HepG2 (cell line): ENCODE measurements at regions not wholly inside any gene's neighbourhood (a gene's known extent, or its start where the extent isn't known, plus 50 kb on each side); places are given as distances from the start of the nearest gene placed in this dataset.
A peak's percentile ranks its signal among the peaks of the same experiment; 100 is the strongest.

Source experiments
- IKZF4 ChIP-seq: sonication (generic); formaldehyde crosslinking; IDR thresholded peaks from 2 replicates; pipeline ENCODE4 v1.5.1; 2020; ENCODE audit warnings: borderline replicate concordance, mild to moderate bottlenecking, low read depth, missing genetic modification reagents; ENCODE audit errors: not compliant biosample characterization
- MAZ ChIP-seq, 2 experiments: sonication (generic) in 1 of 2; formaldehyde crosslinking in 1 of 2; IDR thresholded peaks; 2 replicates each; pipeline versions ENCODE4 v1.5.0 to v1.6.1; 2012 to 2020; ENCODE audit warnings: low read depth in 2 of 2, mild to moderate bottlenecking in 2 of 2, borderline replicate concordance in 1 of 2, improper control_type of control experiment in 1 of 2, low read length in 1 of 2, missing genetic modification reagents in 1 of 2, moderate library complexity in 1 of 2
- SMAD3 ChIP-seq: sonication (generic); formaldehyde crosslinking; IDR thresholded peaks from 2 replicates; pipeline ENCODE4 v1.4.0; 2020; ENCODE audit warnings: missing genetic modification reagents
- ZBTB20 ChIP-seq: sonication (generic); formaldehyde crosslinking; IDR thresholded peaks from 2 replicates; pipeline ENCODE4 v1.8.1; 2023; ENCODE audit warnings: missing genetic modification reagents, low read depth, mild to moderate bottlenecking, borderline replicate concordance
- TF ChIP-seq, protein P1 (sequence below): sonication (generic); formaldehyde crosslinking; IDR thresholded peaks from 2 replicates; pipeline ENCODE4 v1.4.0; 2020; ENCODE audit warnings: missing genetic modification reagents
- TF ChIP-seq, protein P2 (sequence below): IDR thresholded peaks from 2 replicates; pipeline ENCODE4 v1.6.1; 2016
- TF ChIP-seq, protein P3 (sequence below): IDR thresholded peaks from 2 replicates; pipeline ENCODE4 v1.6.1; 2016
- TF ChIP-seq, protein P4 (sequence below): sonication (generic); formaldehyde crosslinking; conservative IDR thresholded peaks from 2 replicates; pipeline ENCODE4 v1.4.0; 2020; ENCODE audit warnings: mild to moderate bottlenecking, missing genetic modification reagents, moderate library complexity
- TF ChIP-seq, protein P5 (sequence below): sonication (generic); formaldehyde crosslinking; IDR thresholded peaks from 2 replicates; pipeline ENCODE4 v1.5.1; 2020; ENCODE audit warnings: mild to moderate bottlenecking, moderate library complexity, missing genetic modification reagents
- TF ChIP-seq, protein P6 (sequence below): sonication (generic); formaldehyde crosslinking; IDR thresholded peaks from 2 replicates; pipeline ENCODE4 v1.4.0; 2020; ENCODE audit warnings: missing genetic modification reagents

DNA sequence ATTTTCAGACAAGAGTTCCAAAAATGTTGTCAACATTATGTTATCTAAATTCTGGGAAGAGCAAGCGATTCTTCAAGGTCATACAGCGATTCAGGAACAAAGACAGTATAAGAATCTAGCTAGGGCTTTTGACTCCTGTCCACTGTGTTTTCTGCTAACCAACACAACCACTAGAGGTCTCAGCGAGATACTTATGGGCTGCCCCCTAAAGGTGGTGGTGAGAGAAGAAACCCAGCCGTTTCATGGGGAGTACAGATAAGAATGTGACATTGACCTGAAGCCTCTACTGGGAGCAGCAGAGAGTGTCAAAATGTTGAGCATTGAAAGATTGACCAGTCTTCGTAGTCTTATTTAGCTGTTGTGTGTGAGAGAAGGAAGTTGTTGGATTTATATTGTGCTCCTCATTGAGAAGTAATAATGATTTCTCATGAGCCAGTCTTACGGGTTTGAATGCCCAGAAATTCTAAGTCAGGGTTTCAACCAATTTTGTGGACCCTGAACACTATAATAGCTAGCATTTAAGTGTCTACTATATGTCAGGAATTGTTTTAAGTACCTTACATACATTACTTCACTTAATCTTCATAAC is 168.3 kb downstream of the SPRY1 start (continued):
- TF ChIP-seq, protein P1, sequence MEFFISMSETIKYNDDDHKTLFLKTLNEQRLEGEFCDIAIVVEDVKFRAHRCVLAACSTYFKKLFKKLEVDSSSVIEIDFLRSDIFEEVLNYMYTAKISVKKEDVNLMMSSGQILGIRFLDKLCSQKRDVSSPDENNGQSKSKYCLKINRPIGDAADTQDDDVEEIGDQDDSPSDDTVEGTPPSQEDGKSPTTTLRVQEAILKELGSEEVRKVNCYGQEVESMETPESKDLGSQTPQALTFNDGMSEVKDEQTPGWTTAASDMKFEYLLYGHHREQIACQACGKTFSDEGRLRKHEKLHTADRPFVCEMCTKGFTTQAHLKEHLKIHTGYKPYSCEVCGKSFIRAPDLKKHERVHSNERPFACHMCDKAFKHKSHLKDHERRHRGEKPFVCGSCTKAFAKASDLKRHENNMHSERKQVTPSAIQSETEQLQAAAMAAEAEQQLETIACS (CRISPR knock-in tag) = no peak
- TF ChIP-seq MAZ (IDR thresholded peaks at IDR 0.05; ENCODE audit: borderline replicate concordance, low read depth, low read length) (0 out of 2 replicates have a peak, but pooled peaks have one; percentile 39), MAZ (CRISPR knock-in tag; IDR thresholded peaks at IDR 0.05; ENCODE audit: low read depth) (no peak), SMAD3 (CRISPR knock-in tag) (peak; percentile 61; the same call in 1 of the 2 replicates), IKZF4 (CRISPR knock-in tag) (no peak), ZBTB20 (CRISPR knock-in tag) (no peak)
- TF ChIP-seq, protein P2, sequence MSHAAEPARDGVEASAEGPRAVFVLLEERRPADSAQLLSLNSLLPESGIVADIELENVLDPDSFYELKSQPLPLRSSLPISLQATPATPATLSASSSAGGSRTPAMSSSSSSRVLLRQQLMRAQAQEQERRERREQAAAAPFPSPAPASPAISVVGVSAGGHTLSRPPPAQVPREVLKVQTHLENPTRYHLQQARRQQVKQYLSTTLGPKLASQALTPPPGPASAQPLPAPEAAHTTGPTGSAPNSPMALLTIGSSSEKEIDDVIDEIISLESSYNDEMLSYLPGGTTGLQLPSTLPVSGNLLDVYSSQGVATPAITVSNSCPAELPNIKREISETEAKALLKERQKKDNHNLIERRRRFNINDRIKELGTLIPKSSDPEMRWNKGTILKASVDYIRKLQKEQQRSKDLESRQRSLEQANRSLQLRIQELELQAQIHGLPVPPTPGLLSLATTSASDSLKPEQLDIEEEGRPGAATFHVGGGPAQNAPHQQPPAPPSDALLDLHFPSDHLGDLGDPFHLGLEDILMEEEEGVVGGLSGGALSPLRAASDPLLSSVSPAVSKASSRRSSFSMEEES = peak; percentile 50; the same call in 1 of the 2 replicates
- TF ChIP-seq, protein P3, sequence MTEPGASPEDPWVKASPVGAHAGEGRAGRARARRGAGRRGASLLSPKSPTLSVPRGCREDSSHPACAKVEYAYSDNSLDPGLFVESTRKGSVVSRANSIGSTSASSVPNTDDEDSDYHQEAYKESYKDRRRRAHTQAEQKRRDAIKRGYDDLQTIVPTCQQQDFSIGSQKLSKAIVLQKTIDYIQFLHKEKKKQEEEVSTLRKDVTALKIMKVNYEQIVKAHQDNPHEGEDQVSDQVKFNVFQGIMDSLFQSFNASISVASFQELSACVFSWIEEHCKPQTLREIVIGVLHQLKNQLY = 0 out of 2 replicates have a peak, but pooled peaks have one; percentile 33
- TF ChIP-seq, protein P4, sequence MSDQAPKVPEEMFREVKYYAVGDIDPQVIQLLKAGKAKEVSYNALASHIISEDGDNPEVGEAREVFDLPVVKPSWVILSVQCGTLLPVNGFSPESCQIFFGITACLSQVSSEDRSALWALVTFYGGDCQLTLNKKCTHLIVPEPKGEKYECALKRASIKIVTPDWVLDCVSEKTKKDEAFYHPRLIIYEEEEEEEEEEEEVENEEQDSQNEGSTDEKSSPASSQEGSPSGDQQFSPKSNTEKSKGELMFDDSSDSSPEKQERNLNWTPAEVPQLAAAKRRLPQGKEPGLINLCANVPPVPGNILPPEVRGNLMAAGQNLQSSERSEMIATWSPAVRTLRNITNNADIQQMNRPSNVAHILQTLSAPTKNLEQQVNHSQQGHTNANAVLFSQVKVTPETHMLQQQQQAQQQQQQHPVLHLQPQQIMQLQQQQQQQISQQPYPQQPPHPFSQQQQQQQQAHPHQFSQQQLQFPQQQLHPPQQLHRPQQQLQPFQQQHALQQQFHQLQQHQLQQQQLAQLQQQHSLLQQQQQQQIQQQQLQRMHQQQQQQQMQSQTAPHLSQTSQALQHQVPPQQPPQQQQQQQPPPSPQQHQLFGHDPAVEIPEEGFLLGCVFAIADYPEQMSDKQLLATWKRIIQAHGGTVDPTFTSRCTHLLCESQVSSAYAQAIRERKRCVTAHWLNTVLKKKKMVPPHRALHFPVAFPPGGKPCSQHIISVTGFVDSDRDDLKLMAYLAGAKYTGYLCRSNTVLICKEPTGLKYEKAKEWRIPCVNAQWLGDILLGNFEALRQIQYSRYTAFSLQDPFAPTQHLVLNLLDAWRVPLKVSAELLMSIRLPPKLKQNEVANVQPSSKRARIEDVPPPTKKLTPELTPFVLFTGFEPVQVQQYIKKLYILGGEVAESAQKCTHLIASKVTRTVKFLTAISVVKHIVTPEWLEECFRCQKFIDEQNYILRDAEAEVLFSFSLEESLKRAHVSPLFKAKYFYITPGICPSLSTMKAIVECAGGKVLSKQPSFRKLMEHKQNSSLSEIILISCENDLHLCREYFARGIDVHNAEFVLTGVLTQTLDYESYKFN (CRISPR knock-in tag) = peak; percentile 54; the same call in 1 of the 2 replicates
- TF ChIP-seq, protein P5, sequence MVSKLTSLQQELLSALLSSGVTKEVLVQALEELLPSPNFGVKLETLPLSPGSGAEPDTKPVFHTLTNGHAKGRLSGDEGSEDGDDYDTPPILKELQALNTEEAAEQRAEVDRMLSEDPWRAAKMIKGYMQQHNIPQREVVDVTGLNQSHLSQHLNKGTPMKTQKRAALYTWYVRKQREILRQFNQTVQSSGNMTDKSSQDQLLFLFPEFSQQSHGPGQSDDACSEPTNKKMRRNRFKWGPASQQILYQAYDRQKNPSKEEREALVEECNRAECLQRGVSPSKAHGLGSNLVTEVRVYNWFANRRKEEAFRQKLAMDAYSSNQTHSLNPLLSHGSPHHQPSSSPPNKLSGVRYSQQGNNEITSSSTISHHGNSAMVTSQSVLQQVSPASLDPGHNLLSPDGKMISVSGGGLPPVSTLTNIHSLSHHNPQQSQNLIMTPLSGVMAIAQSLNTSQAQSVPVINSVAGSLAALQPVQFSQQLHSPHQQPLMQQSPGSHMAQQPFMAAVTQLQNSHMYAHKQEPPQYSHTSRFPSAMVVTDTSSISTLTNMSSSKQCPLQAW (CRISPR knock-in tag) = peak; percentile 63; the same call in 1 of the 2 replicates
- TF ChIP-seq, protein P6, sequence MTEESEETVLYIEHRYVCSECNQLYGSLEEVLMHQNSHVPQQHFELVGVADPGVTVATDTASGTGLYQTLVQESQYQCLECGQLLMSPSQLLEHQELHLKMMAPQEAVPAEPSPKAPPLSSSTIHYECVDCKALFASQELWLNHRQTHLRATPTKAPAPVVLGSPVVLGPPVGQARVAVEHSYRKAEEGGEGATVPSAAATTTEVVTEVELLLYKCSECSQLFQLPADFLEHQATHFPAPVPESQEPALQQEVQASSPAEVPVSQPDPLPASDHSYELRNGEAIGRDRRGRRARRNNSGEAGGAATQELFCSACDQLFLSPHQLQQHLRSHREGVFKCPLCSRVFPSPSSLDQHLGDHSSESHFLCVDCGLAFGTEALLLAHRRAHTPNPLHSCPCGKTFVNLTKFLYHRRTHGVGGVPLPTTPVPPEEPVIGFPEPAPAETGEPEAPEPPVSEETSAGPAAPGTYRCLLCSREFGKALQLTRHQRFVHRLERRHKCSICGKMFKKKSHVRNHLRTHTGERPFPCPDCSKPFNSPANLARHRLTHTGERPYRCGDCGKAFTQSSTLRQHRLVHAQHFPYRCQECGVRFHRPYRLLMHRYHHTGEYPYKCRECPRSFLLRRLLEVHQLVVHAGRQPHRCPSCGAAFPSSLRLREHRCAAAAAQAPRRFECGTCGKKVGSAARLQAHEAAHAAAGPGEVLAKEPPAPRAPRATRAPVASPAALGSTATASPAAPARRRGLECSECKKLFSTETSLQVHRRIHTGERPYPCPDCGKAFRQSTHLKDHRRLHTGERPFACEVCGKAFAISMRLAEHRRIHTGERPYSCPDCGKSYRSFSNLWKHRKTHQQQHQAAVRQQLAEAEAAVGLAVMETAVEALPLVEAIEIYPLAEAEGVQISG (CRISPR knock-in tag) = peak; percentile 42; the same call in 1 of the 2 replicates
